H4 (cell line): ENCODE measurements at regions not wholly inside any gene's neighbourhood (a gene's known extent, or its start where the extent isn't known, plus 50 kb on each side); places are given as distances from the start of the nearest gene placed in this dataset.
"Not testable (repeated sequence)": the region's sequence is repeated elsewhere in the genome, so short reads cannot be mapped to it uniquely, and the experiment has no call there.

Experiments
- DNase-seq: peaks from one replicate; pipeline ENCODE4 v3.0.0-alpha.2; 2015; ENCODE audit warnings: low spot score

DNA sequence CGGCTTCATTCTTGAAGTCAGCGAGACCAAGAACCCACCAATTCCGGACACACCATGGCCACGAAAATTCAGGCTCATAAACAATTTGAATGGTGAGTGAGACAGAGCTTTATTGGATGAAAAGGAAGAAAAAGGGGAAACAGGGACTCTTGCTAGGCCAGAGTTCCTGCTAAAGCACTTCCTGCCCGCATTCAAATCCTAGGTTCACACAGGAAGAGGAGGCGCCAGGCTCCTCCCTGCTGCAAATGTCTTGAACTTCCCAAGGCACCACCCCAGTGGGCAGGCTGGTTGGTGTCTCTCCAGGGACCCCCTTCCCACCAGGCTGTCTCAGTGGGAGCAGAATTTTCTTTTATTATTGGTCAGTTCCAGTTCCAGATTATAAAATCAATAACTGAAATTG, 121.2 kb downstream of the FSCB start:
- DNase-seq, result no peak

DNA sequence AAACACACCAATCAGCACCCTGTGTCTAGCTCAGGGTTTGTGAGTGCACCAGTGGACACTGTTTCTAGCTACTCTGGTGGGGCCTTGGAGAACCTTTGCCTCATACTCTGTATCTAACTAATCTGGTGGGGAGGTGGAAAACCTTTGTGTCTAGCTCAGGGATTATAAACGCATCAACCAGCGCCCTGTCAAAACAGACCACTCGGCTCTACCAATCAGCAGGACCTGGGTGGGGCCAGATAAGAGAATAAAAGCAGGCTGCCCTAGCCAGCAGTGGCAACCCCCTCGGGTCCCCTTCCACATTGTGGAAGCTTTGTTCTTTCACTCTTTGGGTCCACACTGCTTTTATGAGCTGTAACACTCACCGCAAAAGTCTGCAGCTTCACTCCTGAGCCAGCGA, 121.8 kb downstream of the FSCB start:
- not testable (repeated sequence) for DNase-seq

- DNase-seq, result not testable (repeated sequence)
These were observed 122.3 kb downstream of the FSCB start for GRCh38 chr14:44384601-44385293.

DNA sequence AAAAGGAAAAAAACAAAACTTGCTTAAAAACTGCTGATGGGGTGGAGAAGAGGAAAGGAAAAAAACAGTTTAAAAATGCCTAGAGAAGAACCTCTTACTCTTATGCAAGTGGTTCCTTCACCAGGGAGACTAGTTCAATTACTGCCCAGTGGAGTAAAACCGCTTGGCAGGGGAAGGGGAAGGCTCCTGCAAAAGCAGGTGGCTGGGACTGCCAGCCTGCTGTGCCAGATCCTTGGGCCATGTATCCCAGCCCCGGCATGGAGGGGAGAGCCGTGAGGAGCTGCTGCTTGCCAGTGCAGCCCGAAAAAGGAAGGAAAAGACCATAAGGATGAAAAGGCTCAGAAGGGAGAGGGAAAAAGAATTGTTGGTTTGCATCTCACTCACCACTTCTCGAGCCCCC, 123.0 kb downstream of the FSCB start:
- DNase-seq, result no peak

GRCh38 chr14:44383636-44384035, 123.4 kb downstream of the FSCB start:
- DNase-seq, result no peak

- peak; percentile 14 for DNase-seq
These were observed 127.6 kb downstream of the FSCB start for GRCh38 chr14:44379292-44379977.

- DNase-seq, result no peak
These were observed 132.2 kb downstream of the FSCB start for GRCh38 chr14:44374906-44375305.

- no peak for DNase-seq
These were observed 134.1 kb downstream of the FSCB start for GRCh38 chr14:44372807-44373489.

DNA sequence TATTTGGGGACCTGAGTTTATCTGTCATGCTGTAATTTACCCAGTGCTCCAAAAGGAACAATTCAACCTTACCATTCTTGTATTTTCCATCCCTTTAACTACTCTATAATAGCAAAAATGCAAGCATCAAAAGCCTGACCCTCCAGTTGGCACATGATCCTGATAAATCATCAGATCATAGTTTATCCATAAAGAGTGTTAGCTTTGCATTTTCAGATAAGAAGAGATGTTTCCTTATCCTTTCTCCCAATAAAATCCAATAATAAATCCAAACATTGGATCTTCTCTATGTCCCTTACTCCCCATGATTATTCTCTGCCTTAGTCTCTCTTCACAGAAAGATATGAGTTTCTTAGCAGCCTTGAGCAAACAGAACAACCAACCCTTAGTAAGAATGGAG, 134.9 kb downstream of the FSCB start:
- no peak for DNase-seq

DNA sequence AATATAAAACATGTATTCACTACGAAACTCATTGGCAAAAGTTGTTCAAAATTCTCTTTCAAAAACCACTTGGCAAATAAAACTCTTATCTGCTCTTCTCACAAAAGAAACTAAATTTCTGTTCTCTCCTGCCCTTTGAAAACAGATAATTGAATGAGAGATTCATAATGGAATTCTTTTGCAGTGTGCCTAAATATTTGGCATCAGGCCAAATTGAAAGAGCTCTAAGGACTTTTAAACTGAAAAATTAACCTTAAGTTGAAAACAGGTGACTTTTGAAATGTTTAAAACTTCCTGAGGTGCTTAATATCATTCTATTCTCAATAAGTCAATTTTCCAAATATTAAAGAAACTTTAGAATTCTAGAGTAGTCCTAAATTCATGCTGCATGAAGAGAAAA, 136.4 kb downstream of the FSCB start:
- no peak for DNase-seq

DNA sequence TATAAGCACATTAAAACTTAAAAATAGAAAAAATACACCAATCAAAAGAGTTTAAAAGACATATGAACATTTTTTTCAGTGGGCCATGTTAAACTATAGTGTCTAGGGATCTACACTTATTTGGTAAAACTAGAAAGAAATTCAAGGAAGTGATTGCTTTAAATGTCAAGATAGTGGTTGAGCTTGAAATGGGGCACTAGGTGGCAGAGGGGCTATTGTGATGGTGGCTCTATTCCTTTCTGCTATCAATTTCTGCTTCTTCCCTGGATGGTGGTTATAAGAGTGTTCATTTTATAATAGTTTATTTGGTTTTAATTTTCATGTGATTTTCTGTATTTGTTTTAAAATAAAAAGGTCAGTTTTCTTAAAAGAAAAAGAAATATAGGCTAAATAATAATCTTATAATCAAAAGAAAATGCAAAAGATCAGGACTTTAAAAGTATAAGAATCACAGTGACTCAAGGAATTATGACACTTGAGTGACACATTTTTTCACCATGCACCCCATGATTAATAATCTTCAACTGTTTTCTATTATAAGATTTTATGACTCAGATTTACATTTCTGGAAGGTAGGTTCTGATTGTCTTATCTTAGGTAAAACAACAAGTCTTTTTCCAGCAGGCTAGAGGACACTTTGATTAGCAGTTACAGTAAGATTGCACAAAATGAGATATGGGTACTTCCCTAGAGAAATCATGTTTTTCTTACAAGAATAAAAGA, 137.5 kb downstream of the FSCB start:
- no peak for DNase-seq

- no peak for DNase-seq
These were observed 146.0 kb downstream of the FSCB start for GRCh38 chr14:44361083-44361482.

GRCh38 chr14:44353805-44354204, 153.3 kb downstream of the FSCB start:
- DNase-seq, result no peak

DNA sequence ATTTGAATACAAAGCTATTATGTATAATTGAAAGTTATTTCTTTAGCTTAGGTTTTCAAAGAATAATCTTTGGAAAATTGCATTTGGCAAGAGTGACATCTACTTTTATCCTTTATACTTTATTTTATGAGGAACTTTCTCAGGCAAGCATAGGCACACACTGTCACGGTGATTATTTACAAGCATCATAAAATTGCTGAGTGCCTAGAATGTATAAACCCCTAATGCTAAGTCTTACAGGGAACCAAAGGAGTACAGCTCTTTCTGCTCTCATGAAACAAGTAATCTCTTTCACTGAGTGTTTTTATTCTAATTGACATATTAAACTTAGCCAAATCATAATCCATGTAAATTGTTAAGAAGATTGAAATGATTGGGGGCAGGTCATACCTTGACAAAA, 154.9 kb downstream of the FSCB start:
- no peak for DNase-seq

- DNase-seq, result no peak
These were observed 159.8 kb downstream of the FSCB start for GRCh38 chr14:44347316-44347715.

DNA sequence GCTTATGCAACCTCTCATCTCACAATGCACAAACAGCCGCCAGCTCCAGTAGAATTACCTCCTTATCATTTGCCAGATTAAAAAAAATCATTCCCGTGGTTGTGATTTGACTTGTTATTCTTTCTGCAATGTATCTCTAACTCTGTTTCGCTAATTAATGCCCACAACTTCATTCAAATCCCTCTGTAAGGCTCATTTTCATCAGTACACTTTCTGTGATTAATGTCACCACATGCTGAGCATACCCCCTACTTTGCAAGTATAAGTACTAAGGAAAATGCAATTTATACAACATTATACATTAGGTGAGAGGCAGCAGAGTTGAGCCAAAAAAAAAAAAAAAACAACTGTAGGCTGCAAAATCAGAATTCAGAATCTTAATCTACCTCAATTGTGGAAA, 166.0 kb downstream of the FSCB start:
- DNase-seq, result no peak

GRCh38 chr14:44339862-44340261, 167.2 kb downstream of the FSCB start:
- no peak for DNase-seq

GRCh38 chr14:44339231-44339630, 167.9 kb downstream of the FSCB start:
- DNase-seq, result no peak

GRCh38 chr14:44317441-44317746, 189.7 kb downstream of the FSCB start:
- DNase-seq, result no peak

DNA sequence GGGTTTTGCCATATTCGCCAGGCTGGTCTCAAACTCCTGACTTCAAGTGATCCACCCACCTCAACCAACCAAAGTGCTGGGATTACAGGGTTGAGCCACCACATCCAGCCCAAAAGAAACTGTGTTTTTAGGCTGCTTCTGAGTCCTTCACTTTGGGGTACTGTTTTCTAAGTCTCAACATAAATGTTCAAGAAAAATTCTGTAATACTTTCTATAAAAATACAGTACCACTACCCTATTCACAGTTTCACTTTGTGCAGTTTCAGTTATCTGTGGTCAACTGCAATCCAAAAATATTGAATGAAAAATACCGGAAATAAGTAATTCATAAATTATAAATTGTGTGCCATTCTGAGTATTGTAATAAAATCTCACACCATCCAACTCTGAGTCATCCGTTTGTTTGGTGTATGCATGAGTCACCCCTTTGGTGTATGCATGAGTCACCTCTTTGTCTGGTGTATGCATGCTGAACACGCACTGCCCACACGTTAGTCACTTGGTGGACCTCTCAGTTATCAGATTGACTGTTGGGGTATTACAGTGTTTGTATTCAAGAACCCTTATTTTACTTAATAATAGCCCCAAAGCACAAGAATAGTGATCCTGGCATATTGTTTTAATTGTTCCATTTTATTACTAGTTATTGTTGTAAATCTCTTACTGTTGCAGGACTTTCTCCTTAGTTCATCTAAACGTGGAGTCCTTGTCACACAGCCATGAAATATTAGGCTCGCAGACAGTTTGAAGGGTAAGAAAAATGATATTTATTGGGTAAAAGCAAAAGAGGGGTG, 190.2 kb downstream of the FSCB start:
- DNase-seq, result peak; percentile 98

GRCh38 chr14:44309331-44309730, 197.8 kb downstream of the FSCB start:
- no peak for DNase-seq

DNA sequence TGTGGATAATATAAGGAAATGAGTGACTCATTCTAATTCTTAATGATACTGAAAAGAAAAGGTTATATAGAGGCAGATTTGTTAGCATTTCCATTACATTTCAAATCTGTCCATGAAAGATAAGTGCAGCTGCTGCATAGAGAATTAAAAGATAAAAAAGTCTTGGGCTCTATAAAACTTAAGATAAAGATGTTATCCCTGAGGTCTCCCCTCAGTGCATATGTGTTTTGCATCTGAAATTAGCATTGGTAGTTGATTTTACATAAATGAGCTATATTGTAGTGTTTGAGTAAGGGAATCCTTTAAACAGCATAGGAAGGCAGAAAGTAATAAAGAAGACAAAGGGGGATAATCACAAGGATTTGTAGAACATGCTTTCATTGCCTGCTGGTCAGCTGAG, 206.2 kb downstream of the FSCB start:
- no peak for DNase-seq
